H9 (cell line): ENCODE measurements at regions not wholly inside any gene's neighbourhood (a gene's known extent, or its start where the extent isn't known, plus 50 kb on each side); places are given as distances from the start of the nearest gene placed in this dataset.

Experiments
- DNase-seq: peaks from one replicate; pipeline ENCODE4 v3.0.0-alpha.2; 2017
- H2AFZ ChIP-seq: one replicate; pipeline ENCODE4 v1.6.1; 2013; ENCODE audit warnings: mild to moderate bottlenecking, low read length, control low read depth, moderate library complexity
- H2AK5ac ChIP-seq: 2 replicates; pipeline ENCODE4 v1.6.1; 2013; ENCODE audit warnings: low read length, control low read depth, mixed read lengths; ENCODE audit not compliant: insufficient read length
- H2BK120ac ChIP-seq: one replicate; pipeline ENCODE4 v1.6.1; 2013; ENCODE audit warnings: low read depth, mild to moderate bottlenecking, low read length, control low read depth, inconsistent platforms; ENCODE audit not compliant: poor library complexity, severe bottlenecking
- H2BK12ac ChIP-seq: 2 replicates; pipeline ENCODE4 v1.6.1; 2013; ENCODE audit warnings: low read length, control low read depth, mixed read lengths, low read depth; ENCODE audit not compliant: insufficient read length
- H2BK15ac ChIP-seq: 2 replicates; pipeline ENCODE4 v1.6.1; 2013; ENCODE audit warnings: low read depth, low read length, control low read depth
- H2BK20ac ChIP-seq: one replicate; pipeline ENCODE4 v1.6.1; 2013; ENCODE audit warnings: low read depth, mild to moderate bottlenecking, low read length, control low read depth, inconsistent platforms; ENCODE audit not compliant: poor library complexity, severe bottlenecking
- H2BK5ac ChIP-seq: 2 replicates; pipeline ENCODE4 v1.6.1; 2013; ENCODE audit warnings: low read length, control low read depth, mixed read lengths; ENCODE audit not compliant: insufficient read length
- H3K14ac ChIP-seq: 2 replicates; pipeline ENCODE4 v1.6.1; 2013; ENCODE audit warnings: low read length, control low read depth; ENCODE audit not compliant: insufficient read depth
- H3K18ac ChIP-seq: 2 replicates; pipeline ENCODE4 v1.6.1; 2013; ENCODE audit warnings: low read depth, mild to moderate bottlenecking, mixed read lengths, low read length, control low read depth; ENCODE audit not compliant: insufficient read length
- H3K23ac ChIP-seq: 2 replicates; pipeline ENCODE4 v1.6.1; 2013; ENCODE audit warnings: low read length, control low read depth, mixed read lengths, low read depth; ENCODE audit not compliant: insufficient read length
- H3K23me2 ChIP-seq: 2 replicates; pipeline ENCODE4 v1.6.1; 2013; ENCODE audit warnings: low read depth, mild to moderate bottlenecking, mixed read lengths, low read length, control low read depth; ENCODE audit not compliant: insufficient read length, poor library complexity, severe bottlenecking
- H3K27ac ChIP-seq: 2 replicates; pipeline ENCODE4 v1.5.1; 2013; ENCODE audit warnings: low read length, control low read depth, mixed read lengths, low read depth; ENCODE audit not compliant: insufficient read length
- H3K27me3 ChIP-seq: 2 replicates; pipeline ENCODE4 v1.6.1; 2013; ENCODE audit warnings: low read length, control low read depth, inconsistent platforms; ENCODE audit not compliant: insufficient read depth
- H3K4ac ChIP-seq: 2 replicates; pipeline ENCODE4 v1.6.1; 2013; ENCODE audit warnings: low read depth, mild to moderate bottlenecking, control low read depth, inconsistent platforms, low read length, moderate library complexity
- H3K4me1 ChIP-seq: 2 replicates; pipeline ENCODE4 v1.6.1; 2013; ENCODE audit warnings: low read length, control low read depth, inconsistent platforms; ENCODE audit not compliant: insufficient read depth
- H3K4me2 ChIP-seq: 2 replicates; pipeline ENCODE4 v1.6.1; 2013; ENCODE audit warnings: low read length, control low read depth, mixed read lengths; ENCODE audit not compliant: insufficient read length, insufficient read depth
- H3K56ac ChIP-seq: 2 replicates; pipeline ENCODE4 v1.6.1; 2013; ENCODE audit warnings: low read depth, mild to moderate bottlenecking, mixed read lengths, low read length, control low read depth; ENCODE audit not compliant: insufficient read length
- H3K79me1 ChIP-seq: 2 replicates; pipeline ENCODE4 v1.6.1; 2013; ENCODE audit warnings: low read depth, mild to moderate bottlenecking, moderate library complexity, low read length, control low read depth, inconsistent platforms; ENCODE audit not compliant: insufficient read depth, poor library complexity, severe bottlenecking
- H3K79me2 ChIP-seq: 2 replicates; pipeline ENCODE4 v1.6.1; 2013; ENCODE audit warnings: low read length, control low read depth, inconsistent platforms; ENCODE audit not compliant: insufficient read depth
- H3K9ac ChIP-seq: 2 replicates; pipeline ENCODE4 v1.6.1; 2013; ENCODE audit warnings: low read length, control low read depth, mixed read lengths; ENCODE audit not compliant: insufficient read length; ENCODE audit errors: extremely low read depth
- H3K9me3 ChIP-seq: one replicate; pipeline ENCODE4 v1.6.1; 2013; ENCODE audit warnings: low read depth, low read length, inconsistent platforms; ENCODE audit not compliant: control insufficient read depth
- H3T11ph ChIP-seq: one replicate; pipeline ENCODE4 v1.6.1; 2013; ENCODE audit warnings: mild to moderate bottlenecking, low read length, control low read depth, inconsistent platforms
- H4K20me1 ChIP-seq: one replicate; pipeline ENCODE4 v1.6.1; 2013; ENCODE audit not compliant: control insufficient read depth, insufficient read length, insufficient read depth
- H4K5ac ChIP-seq: 2 replicates; pipeline ENCODE4 v1.6.1; 2013; ENCODE audit warnings: low read depth, mild to moderate bottlenecking, mixed read lengths, low read length, control low read depth; ENCODE audit not compliant: insufficient read length
- H4K8ac ChIP-seq: replicated peaks from 2 replicates; pipeline ENCODE4 v1.6.1; 2013; ENCODE audit warnings: low read length, control low read depth, mixed read lengths, low read depth; ENCODE audit not compliant: insufficient read length
- H4K91ac ChIP-seq: 2 replicates; pipeline ENCODE4 v1.6.1; 2013; ENCODE audit warnings: low read depth, mild to moderate bottlenecking, moderate library complexity, mixed read lengths, low read length, control low read depth; ENCODE audit not compliant: insufficient read length
- H3K27ac Mint-ChIP-seq, 3 experiments: 2 replicates in 2 of 3; 3 replicates in 1 of 3; pipeline ENCODE4 v1.8.0; 2020 to 2021; ENCODE audit warnings: mixed read lengths in 3 of 3, mild to moderate bottlenecking in 1 of 3, moderate library complexity in 1 of 3
- H3K27me3 Mint-ChIP-seq: 2 replicates; pipeline ENCODE4 v1.8.0; 2021; ENCODE audit warnings: low read depth, mild to moderate bottlenecking, moderate library complexity, mixed read lengths
- H3K36me3 Mint-ChIP-seq, 3 experiments: 2 replicates in 2 of 3; 3 replicates in 1 of 3; pipeline ENCODE4 v1.8.0; 2020 to 2021; ENCODE audit warnings: low read depth in 3 of 3, mixed read lengths in 3 of 3; ENCODE audit not compliant: insufficient read depth in 1 of 3
- H3K4me1 Mint-ChIP-seq, 2 experiments: 2 replicates each; pipeline ENCODE4 v1.8.0; 2020; ENCODE audit warnings: mixed read lengths in 2 of 2
- H3K4me3 Mint-ChIP-seq, 2 experiments: 2 replicates in 1 of 2; 3 replicates in 1 of 2; pipeline ENCODE4 v1.8.0; 2020 to 2021; ENCODE audit warnings: mild to moderate bottlenecking in 2 of 2, mixed read lengths in 2 of 2, moderate library complexity in 1 of 2
- H3K9me3 Mint-ChIP-seq, 2 experiments: 2 replicates in 1 of 2; 3 replicates in 1 of 2; pipeline ENCODE4 v1.8.0; 2020; ENCODE audit warnings: mild to moderate bottlenecking in 2 of 2, mixed read lengths in 2 of 2, moderate library complexity in 1 of 2
- CTCF ChIP-seq: fragments of 200-600 bp; sonication (generic); conservative IDR thresholded peaks from 3 replicates; pipeline ENCODE4 v1.8.0; 2021; ENCODE audit warnings: antibody characterized with exemption, mild to moderate bottlenecking
- WGBS: extraction: QIAGEN DNeasy Blood & Tissue Kit; methylation state at CpG from one replicate; pipeline ENCODE4 v1.1.7; 2013; ENCODE audit warnings: missing lambda C conversion rate, low lambda C conversion rate, mixed read lengths; ENCODE audit not compliant: insufficient read length; ENCODE audit errors: extremely low coverage; 5-methylcytosine and 5-hydroxymethylcytosine counted together

- no peak overlapping the region for H3K23ac ChIP-seq
- H3K18ac ChIP-seq: no peak overlapping the region
- H3K27ac ChIP-seq: no peak overlapping the region
- no peak overlapping the region for H4K5ac ChIP-seq
- no peaks in the 10 kb centered on the region for H3K27me3 ChIP-seq
- H4K20me1 ChIP-seq: no peaks in the 10 kb centered on the region
- no peak overlapping the region for H3K4me3 Mint-ChIP-seq
- H3K36me3 Mint-ChIP-seq: peaks cover 0 to 6% (median 0%) of the 10 kb centered on the region in 3 experiments; a peak in 3 of 7 replicates
- no peak overlapping the region for H2AFZ ChIP-seq
- no peak overlapping the region for H3K56ac ChIP-seq
- no peak overlapping the region for H4K8ac ChIP-seq
- no peak for TF ChIP-seq CTCF
- no peaks in the 10 kb centered on the region for H3K79me1 ChIP-seq
- H2BK120ac ChIP-seq: no peak overlapping the region
- DNase-seq: no peak
- no peak overlapping the region for H2BK15ac ChIP-seq
- WGBS: no CpG with 5 or more reads among the region's 5 CpGs
- no peak overlapping the region for H2BK20ac ChIP-seq
- H3K9ac ChIP-seq: no peak overlapping the region
- no peak overlapping the region for H3K4ac ChIP-seq
- no peak overlapping the region for H3K27ac Mint-ChIP-seq
- no peaks in the 10 kb centered on the region for H3K79me2 ChIP-seq
- H3K14ac ChIP-seq: no peak overlapping the region
- no peak overlapping the region for H2BK5ac ChIP-seq
- H3K27me3 Mint-ChIP-seq: peaks cover 17% of the 10 kb centered on the region
- no peak overlapping the region for H4K91ac ChIP-seq
- no peak overlapping the region for H3K4me2 ChIP-seq
- no peaks in the 10 kb centered on the region for H3K9me3 ChIP-seq
- no peaks in the 10 kb centered on the region for H3K4me1 ChIP-seq
- H2AK5ac ChIP-seq: no peak overlapping the region
- H3K23me2 ChIP-seq: no peaks in the 10 kb centered on the region
- peaks cover 36 to 37% of the 10 kb centered on the region in 2 experiments for H3K4me1 Mint-ChIP-seq
- H3K9me3 Mint-ChIP-seq: no peaks in the 10 kb centered on the region; a peak in 1 of 5 replicates
- no peak overlapping the region for H3T11ph ChIP-seq
- H2BK12ac ChIP-seq: no peak overlapping the region
Observed at GRCh38 chr3:182384221-182384620, 409.1 kb upstream of the ATP11B start.
